Upper lobe of right lung (tissue), 1 donor: ENCODE measurements at regions not wholly inside any gene's neighbourhood (a gene's known extent, or its start where the extent isn't known, plus 50 kb on each side); places are given as distances from the start of the nearest gene placed in this dataset.

ENCODE experiments used
- ATAC-seq: fragments of 200-7000 bp; cut with Tn5 transposase; one replicate; pipeline ENCODE4 v1.9.1; 2020; ENCODE audit warnings: mild to moderate bottlenecking, moderate library complexity
- DNase-seq: peaks from one replicate; pipeline ENCODE4 v3.0.0-alpha.2; 2020
- H3K27ac ChIP-seq: fragments of 200-600 bp; one replicate; pipeline ENCODE4 v1.8.0; 2022
- H3K27me3 ChIP-seq: fragments of 200-600 bp; one replicate; pipeline ENCODE4 v1.8.0; 2022; ENCODE audit warnings: mild to moderate bottlenecking
- H3K36me3 ChIP-seq: fragments of 200-600 bp; one replicate; pipeline ENCODE4 v1.8.0; 2022
- H3K4me1 ChIP-seq: fragments of 200-600 bp; one replicate; pipeline ENCODE4 v1.8.0; 2022
- H3K4me3 ChIP-seq: fragments of 200-600 bp; one replicate; pipeline ENCODE4 v1.8.0; 2022; ENCODE audit warnings: mild to moderate bottlenecking
- H3K9me3 ChIP-seq: fragments of 200-600 bp; one replicate; pipeline ENCODE4 v1.8.0; 2022
- CTCF ChIP-seq: fragments of 200-600 bp; IDR thresholded peaks from one replicate; pipeline ENCODE4 v1.8.0; 2022; ENCODE audit warnings: antibody characterized with exemption
- intact Hi-C: fragments of 100-400 bp; cut with DNase I; formaldehyde crosslinking; loops from one replicate; pipeline ENCODE4 v1.11.0; 2022
- donor health status: DM: no; HTN: yes; CAD: no; lungs with severe emphysema.

- intact Hi-C loops: no loop called here
- Histone ChIP-seq H3K27ac (no peak overlapping the region), H3K36me3 (no peaks in the 10 kb centered on the region), H3K27me3 (peaks cover 13% of the 10 kb centered on the region), H3K4me3 (no peak overlapping the region), H3K9me3 (no peaks in the 10 kb centered on the region), H3K4me1 (no peaks in the 10 kb centered on the region)
- no peak for TF ChIP-seq CTCF
- ATAC-seq: no peak
- peak; percentile 37 for DNase-seq
Measured at GRCh38 chr22:49033616-49034015, 794.1 kb downstream of the BRD1 start.

DNA sequence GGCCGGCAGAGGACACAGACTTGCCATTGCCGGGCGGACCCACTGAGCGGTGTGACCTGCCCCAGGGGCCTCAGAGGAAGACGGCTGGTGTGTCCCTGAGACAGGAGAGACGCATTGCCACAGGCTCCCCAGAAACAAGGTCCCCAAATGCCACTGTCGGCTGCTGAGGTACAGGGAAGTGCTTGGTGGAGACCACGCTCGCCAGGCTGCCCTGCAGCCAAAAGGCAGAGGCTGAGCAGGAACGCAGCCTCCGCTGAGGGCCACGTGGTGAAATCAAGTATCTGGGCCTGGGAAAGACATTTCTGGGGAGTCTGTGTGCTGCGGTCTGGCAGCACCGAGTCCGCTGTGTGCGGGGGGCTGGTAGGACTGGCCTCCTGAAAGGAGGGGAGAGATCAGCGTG, 794.9 kb downstream of the BRD1 start:
- DNase-seq: peak; percentile 47
- H3K4me1 ChIP-seq: no peaks in the 10 kb centered on the region

DNA sequence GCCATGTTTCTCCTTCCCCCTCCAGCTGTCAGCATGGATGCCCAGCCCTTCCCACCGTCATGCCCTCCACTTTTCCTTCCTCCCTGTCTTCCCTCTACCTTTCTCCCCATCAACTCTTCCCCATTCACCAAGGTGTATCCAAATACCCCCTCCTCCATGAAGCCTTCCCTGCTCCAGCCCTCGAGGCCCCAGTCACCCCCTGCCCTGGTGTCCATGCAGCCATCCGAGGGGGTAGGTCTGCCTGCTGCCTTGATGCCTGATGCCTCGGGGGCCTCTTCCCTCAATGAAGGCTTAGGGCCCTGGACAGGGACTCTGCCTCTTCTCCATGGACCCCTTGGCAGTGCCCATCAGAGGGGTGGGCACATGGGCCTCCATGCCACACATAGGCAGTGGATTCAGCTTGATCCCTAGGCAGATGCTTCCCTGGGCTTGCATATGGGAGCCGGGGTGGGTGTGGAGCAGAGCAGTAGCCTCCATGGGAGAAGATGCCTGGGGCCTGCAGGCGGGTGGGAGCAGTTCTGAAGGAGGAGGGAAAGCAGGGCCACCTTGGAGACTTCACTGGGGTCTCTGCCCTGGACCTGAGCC, 795.8 kb downstream of the BRD1 start:
- Histone ChIP-seq H3K4me1 (no peaks in the 10 kb centered on the region), H3K4me3 (no peak overlapping the region), H3K9me3 (no peaks in the 10 kb centered on the region), H3K27me3 (peaks cover 13% of the 10 kb centered on the region), H3K27ac (no peak overlapping the region), H3K36me3 (no peaks in the 10 kb centered on the region)
- ATAC-seq: no peak
- intact Hi-C loops: no loop called here
- DNase-seq: peak; percentile 37
- no peak for TF ChIP-seq CTCF

More for the DNA sequence above, 794.9 kb downstream of the BRD1 start:
- H3K27me3 ChIP-seq: peaks cover 13% of the 10 kb centered on the region
- no peak for TF ChIP-seq CTCF
- intact Hi-C loops: no loop called here
- H3K36me3 ChIP-seq: no peaks in the 10 kb centered on the region
- no peak overlapping the region for H3K27ac ChIP-seq
- no peak overlapping the region for H3K4me3 ChIP-seq
- no peaks in the 10 kb centered on the region for H3K9me3 ChIP-seq
- no peak for ATAC-seq

DNA sequence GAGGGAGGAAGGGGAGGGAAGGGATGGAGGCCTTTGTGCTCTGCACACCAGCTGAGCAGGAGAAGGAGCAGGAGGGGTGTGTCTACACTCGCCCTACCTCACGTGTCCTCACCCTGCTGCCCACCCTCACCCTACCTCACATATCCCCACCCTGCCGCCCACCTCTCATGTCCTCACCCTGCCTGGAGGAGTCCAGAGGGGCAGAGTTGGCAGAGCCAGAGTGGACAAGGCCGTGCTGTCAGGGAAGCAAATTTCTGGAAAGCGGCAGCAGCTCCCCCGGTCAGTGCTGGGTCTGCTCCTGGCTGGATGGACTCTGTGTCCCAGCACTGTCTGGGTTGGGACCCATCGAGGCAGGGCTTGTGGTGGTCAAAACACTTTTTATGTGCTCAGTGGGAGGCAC, 799.6 kb downstream of the BRD1 start:
- no peaks in the 10 kb centered on the region for H3K36me3 ChIP-seq
- TF ChIP-seq CTCF: no peak
- peaks cover 10% of the 10 kb centered on the region for H3K27me3 ChIP-seq
- H3K9me3 ChIP-seq: no peaks in the 10 kb centered on the region
- no peak overlapping the region for H3K4me3 ChIP-seq
- intact Hi-C loops: no loop called here
- ATAC-seq (no peak), DNase-seq (no peak)
- no peak overlapping the region for H3K27ac ChIP-seq
- no peaks in the 10 kb centered on the region for H3K4me1 ChIP-seq

- H3K4me1 ChIP-seq: no peaks in the 10 kb centered on the region
- H3K27ac ChIP-seq: no peak overlapping the region
- no peaks in the 10 kb centered on the region for H3K9me3 ChIP-seq
- H3K36me3 ChIP-seq: no peaks in the 10 kb centered on the region
- DNase-seq (no peak), ATAC-seq (no peak)
- peaks cover 10% of the 10 kb centered on the region for H3K27me3 ChIP-seq
- TF ChIP-seq CTCF: no peak
- intact Hi-C loops: no loop called here
- no peak overlapping the region for H3K4me3 ChIP-seq
Measured at GRCh38 chr22:49027368-49027670, 800.4 kb downstream of the BRD1 start.
